ENCODE measurements at regions not wholly inside any gene's neighbourhood (a gene's known extent, or its start where the extent isn't known, plus 50 kb on each side); places are given as distances from the start of the nearest gene placed in this dataset.

- no peak overlapping the region for H3K4me3 ChIP-seq (ENCODE audit: low read length)
- no peaks in the 10 kb centered on the region for H3K27me3 ChIP-seq (replicated peaks; ENCODE audit: control insufficient read depth, insufficient read depth, low read length)
- no peaks in the 10 kb centered on the region for H3K36me3 ChIP-seq (ENCODE audit: control insufficient read depth, insufficient read depth, low read length, severe bottlenecking)
- H3K4me1 ChIP-seq (ENCODE audit: control insufficient read depth, insufficient read depth, low read length) = no peaks in the 10 kb centered on the region
- no peak for DNase-seq (ENCODE audit: low read depth)
- no peak overlapping the region for H3K9ac ChIP-seq (ENCODE audit: low read length)
- H3K9me3 ChIP-seq (ENCODE audit: control insufficient read depth, low read length) = no peaks in the 10 kb centered on the region
Measured at GRCh38 chr6:15861486-15861885, 198.7 kb upstream of the DTNBP1 start.

DNA sequence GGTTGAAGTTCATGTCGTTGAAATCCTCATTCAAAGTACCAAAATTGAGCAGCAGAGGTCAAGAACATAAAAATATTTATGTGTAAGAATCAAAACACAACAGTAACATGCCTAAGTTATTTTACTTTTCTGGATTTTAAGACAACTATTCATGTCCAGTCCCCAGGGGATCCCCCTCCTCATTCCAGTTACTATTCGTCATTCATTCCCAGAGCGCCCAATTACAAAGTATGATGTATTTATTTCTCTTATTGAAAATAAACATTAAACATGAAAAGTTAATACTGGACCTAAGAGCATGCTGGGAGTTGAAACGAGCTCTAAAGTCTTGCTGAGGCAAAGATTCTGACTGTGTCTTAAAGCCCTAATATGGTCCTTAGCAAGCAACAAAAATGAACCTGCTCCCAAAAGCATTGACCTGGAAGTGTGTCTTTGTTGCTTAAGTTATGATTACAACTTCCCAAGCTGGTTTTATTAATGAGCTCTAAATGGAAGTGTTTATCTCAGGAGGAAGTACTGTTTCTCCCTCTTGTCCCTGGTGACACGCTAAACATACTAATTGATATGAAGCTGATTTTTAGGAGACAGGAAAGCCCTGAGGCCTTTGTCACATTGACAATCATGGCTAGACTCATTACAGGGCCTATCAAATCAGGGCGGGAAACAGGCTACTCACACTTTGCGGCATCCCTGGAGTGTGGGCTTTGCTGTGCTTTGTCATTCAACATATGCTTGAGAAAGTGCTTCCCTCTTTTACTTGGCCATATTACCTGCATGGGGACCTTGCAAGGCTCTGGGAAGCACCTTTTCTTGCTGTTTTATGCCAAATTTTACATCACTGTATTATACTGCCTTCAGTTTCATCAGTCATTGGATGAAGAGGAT is 192.2 kb upstream of the DTNBP1 start:
- H3K36me3 ChIP-seq (ENCODE audit: control insufficient read depth, insufficient read depth, low read length, severe bottlenecking) = no peaks in the 10 kb centered on the region
- no peaks in the 10 kb centered on the region for H3K27me3 ChIP-seq (replicated peaks; ENCODE audit: control insufficient read depth, insufficient read depth, low read length)
- no peaks in the 10 kb centered on the region for H3K9me3 ChIP-seq (ENCODE audit: control insufficient read depth, low read length)
- peaks cover 12% of the 10 kb centered on the region for H3K4me1 ChIP-seq (ENCODE audit: control insufficient read depth, insufficient read depth, low read length)
- H3K9ac ChIP-seq (ENCODE audit: low read length) = no peak overlapping the region
- DNase-seq (ENCODE audit: low read depth) = no peak
- no peak overlapping the region for H3K4me3 ChIP-seq (ENCODE audit: low read length)

GRCh38 chr6:15854378-15854777 is 191.6 kb upstream of the DTNBP1 start:
- H3K9ac ChIP-seq (ENCODE audit: low read length) = no peak overlapping the region
- H3K9me3 ChIP-seq (ENCODE audit: control insufficient read depth, low read length) = no peaks in the 10 kb centered on the region
- H3K4me1 ChIP-seq (ENCODE audit: control insufficient read depth, insufficient read depth, low read length) = peaks cover 12% of the 10 kb centered on the region
- no peaks in the 10 kb centered on the region for H3K27me3 ChIP-seq (replicated peaks; ENCODE audit: control insufficient read depth, insufficient read depth, low read length)
- H3K4me3 ChIP-seq (ENCODE audit: low read length) = no peak overlapping the region
- H3K36me3 ChIP-seq (ENCODE audit: control insufficient read depth, insufficient read depth, low read length, severe bottlenecking) = no peaks in the 10 kb centered on the region
- no peak for DNase-seq (ENCODE audit: low read depth)

DNA sequence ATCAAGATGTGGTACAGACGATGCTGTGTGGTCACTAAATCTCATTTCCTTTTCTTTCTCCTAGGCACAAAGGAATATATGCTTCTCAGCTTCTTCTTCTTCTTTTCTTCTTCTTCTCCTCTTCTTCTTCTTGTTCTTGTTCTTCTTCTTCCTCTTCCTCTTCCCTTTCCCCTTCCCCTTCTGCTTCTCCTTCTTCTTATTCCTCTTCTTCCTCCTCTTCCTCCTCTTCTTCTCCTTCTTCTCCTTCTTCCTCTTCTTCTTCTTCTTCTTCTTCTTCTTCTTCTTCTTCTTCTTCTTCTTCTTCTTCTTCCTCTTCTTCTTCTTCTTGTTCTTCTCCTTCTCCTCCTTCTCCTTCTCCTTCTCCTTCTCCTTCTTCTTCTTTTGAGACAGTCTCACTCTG is 190.4 kb upstream of the DTNBP1 start:
- no peaks in the 10 kb centered on the region for H3K9me3 ChIP-seq (ENCODE audit: control insufficient read depth, low read length)
- DNase-seq (ENCODE audit: low read depth) = no peak
- no peak overlapping the region for H3K9ac ChIP-seq (ENCODE audit: low read length)
- H3K4me1 ChIP-seq (ENCODE audit: control insufficient read depth, insufficient read depth, low read length) = peaks cover 12% of the 10 kb centered on the region
- no peaks in the 10 kb centered on the region for H3K27me3 ChIP-seq (replicated peaks; ENCODE audit: control insufficient read depth, insufficient read depth, low read length)
- H3K36me3 ChIP-seq (ENCODE audit: control insufficient read depth, insufficient read depth, low read length, severe bottlenecking) = no peaks in the 10 kb centered on the region
- no peak overlapping the region for H3K4me3 ChIP-seq (ENCODE audit: low read length)

GRCh38 chr6:15852289-15852688 is 189.5 kb upstream of the DTNBP1 start:
- H3K4me3 ChIP-seq (ENCODE audit: low read length) = no peak overlapping the region
- no peaks in the 10 kb centered on the region for H3K27me3 ChIP-seq (replicated peaks; ENCODE audit: control insufficient read depth, insufficient read depth, low read length)
- H3K9ac ChIP-seq (ENCODE audit: low read length) = no peak overlapping the region
- no peak for DNase-seq (ENCODE audit: low read depth)
- H3K36me3 ChIP-seq (ENCODE audit: control insufficient read depth, insufficient read depth, low read length, severe bottlenecking) = no peaks in the 10 kb centered on the region
- H3K9me3 ChIP-seq (ENCODE audit: control insufficient read depth, low read length) = no peaks in the 10 kb centered on the region
- H3K4me1 ChIP-seq (ENCODE audit: control insufficient read depth, insufficient read depth, low read length) = peaks cover 12% of the 10 kb centered on the region

DNA sequence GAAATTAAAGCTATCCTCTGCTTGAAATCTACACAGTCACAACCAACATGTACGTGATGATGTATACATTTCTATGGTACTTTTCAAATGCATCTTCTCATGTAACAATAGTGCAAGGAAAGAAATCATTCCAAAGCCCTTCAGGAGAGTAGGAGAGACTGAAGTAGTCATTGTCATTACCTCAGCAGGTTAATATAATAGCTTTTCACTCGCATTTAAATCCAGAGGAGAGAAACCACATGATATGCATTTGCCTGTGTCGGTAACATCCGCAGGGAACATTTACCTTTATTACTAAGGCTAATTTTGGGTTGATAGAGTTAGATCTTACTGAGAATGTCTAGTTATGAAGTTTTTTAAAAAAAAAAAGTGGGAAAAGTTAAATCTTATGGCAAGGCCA is 186.6 kb upstream of the DTNBP1 start:
- H3K9ac ChIP-seq (ENCODE audit: low read length) = no peak overlapping the region
- H3K9me3 ChIP-seq (ENCODE audit: control insufficient read depth, low read length) = no peaks in the 10 kb centered on the region
- H3K4me1 ChIP-seq (ENCODE audit: control insufficient read depth, insufficient read depth, low read length) = peaks cover 4% of the 10 kb centered on the region
- H3K36me3 ChIP-seq (ENCODE audit: control insufficient read depth, insufficient read depth, low read length, severe bottlenecking) = no peaks in the 10 kb centered on the region
- H3K27me3 ChIP-seq (replicated peaks; ENCODE audit: control insufficient read depth, insufficient read depth, low read length) = no peaks in the 10 kb centered on the region
- no peak for DNase-seq (ENCODE audit: low read depth)
- H3K4me3 ChIP-seq (ENCODE audit: low read length) = no peak overlapping the region

DNA sequence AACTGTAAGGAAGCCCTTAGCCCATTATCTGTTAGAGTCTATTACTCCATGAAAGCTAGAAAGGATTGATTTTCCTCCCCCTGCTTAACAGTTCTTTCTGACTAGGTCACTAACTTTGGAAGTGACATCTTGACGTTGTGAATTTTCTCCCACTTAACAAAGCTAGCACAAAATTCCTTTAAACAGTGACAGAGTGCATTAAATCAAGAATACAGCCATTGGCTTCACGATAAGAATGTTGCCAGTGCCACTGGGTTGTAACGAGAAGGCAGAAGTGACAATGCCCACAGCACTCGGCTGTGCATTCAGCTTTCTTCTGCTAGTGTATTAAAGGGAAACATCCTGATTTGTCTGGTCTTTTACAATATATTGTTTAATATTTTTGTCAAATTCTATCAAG is 182.7 kb upstream of the DTNBP1 start:
- Histone ChIP-seq H3K9ac (ENCODE audit: low read length) (no peak overlapping the region), H3K9me3 (ENCODE audit: control insufficient read depth, low read length) (no peaks in the 10 kb centered on the region), H3K36me3 (ENCODE audit: control insufficient read depth, insufficient read depth, low read length, severe bottlenecking) (no peaks in the 10 kb centered on the region), H3K4me1 (ENCODE audit: control insufficient read depth, insufficient read depth, low read length) (peaks cover 18% of the 10 kb centered on the region), H3K27me3 (replicated peaks; ENCODE audit: control insufficient read depth, insufficient read depth, low read length) (no peaks in the 10 kb centered on the region), H3K4me3 (ENCODE audit: low read length) (no peak overlapping the region)
- no peak for DNase-seq (ENCODE audit: low read depth)

GRCh38 chr6:15843764-15844163 is 180.9 kb upstream of the DTNBP1 start:
- no peaks in the 10 kb centered on the region for H3K36me3 ChIP-seq (ENCODE audit: control insufficient read depth, insufficient read depth, low read length, severe bottlenecking)
- H3K4me1 ChIP-seq (ENCODE audit: control insufficient read depth, insufficient read depth, low read length) = peaks cover 18% of the 10 kb centered on the region
- no peak overlapping the region for H3K9ac ChIP-seq (ENCODE audit: low read length)
- DNase-seq (ENCODE audit: low read depth) = no peak
- H3K4me3 ChIP-seq (ENCODE audit: low read length) = no peak overlapping the region
- no peaks in the 10 kb centered on the region for H3K27me3 ChIP-seq (replicated peaks; ENCODE audit: control insufficient read depth, insufficient read depth, low read length)
- H3K9me3 ChIP-seq (ENCODE audit: control insufficient read depth, low read length) = no peaks in the 10 kb centered on the region

GRCh38 chr6:15843226-15843625 is 180.4 kb upstream of the DTNBP1 start:
- no peaks in the 10 kb centered on the region for H3K9me3 ChIP-seq (ENCODE audit: control insufficient read depth, low read length)
- peaks cover 18% of the 10 kb centered on the region for H3K4me1 ChIP-seq (ENCODE audit: control insufficient read depth, insufficient read depth, low read length)
- H3K4me3 ChIP-seq (ENCODE audit: low read length) = no peak overlapping the region
- no peaks in the 10 kb centered on the region for H3K27me3 ChIP-seq (replicated peaks; ENCODE audit: control insufficient read depth, insufficient read depth, low read length)
- no peak overlapping the region for H3K9ac ChIP-seq (ENCODE audit: low read length)
- no peak for DNase-seq (ENCODE audit: low read depth)
- H3K36me3 ChIP-seq (ENCODE audit: control insufficient read depth, insufficient read depth, low read length, severe bottlenecking) = no peaks in the 10 kb centered on the region

GRCh38 chr6:15842727-15843117 is 179.9 kb upstream of the DTNBP1 start:
- Histone ChIP-seq H3K9ac (ENCODE audit: low read length) (peak overlapping the region; percentile 59), H3K36me3 (ENCODE audit: control insufficient read depth, insufficient read depth, low read length, severe bottlenecking) (no peaks in the 10 kb centered on the region), H3K4me3 (ENCODE audit: low read length) (peak overlapping the region; percentile 33), H3K9me3 (ENCODE audit: control insufficient read depth, low read length) (no peaks in the 10 kb centered on the region), H3K27me3 (replicated peaks; ENCODE audit: control insufficient read depth, insufficient read depth, low read length) (no peaks in the 10 kb centered on the region), H3K4me1 (ENCODE audit: control insufficient read depth, insufficient read depth, low read length) (peaks cover 18% of the 10 kb centered on the region)
- peak; percentile 39 for DNase-seq (ENCODE audit: low read depth)

DNA sequence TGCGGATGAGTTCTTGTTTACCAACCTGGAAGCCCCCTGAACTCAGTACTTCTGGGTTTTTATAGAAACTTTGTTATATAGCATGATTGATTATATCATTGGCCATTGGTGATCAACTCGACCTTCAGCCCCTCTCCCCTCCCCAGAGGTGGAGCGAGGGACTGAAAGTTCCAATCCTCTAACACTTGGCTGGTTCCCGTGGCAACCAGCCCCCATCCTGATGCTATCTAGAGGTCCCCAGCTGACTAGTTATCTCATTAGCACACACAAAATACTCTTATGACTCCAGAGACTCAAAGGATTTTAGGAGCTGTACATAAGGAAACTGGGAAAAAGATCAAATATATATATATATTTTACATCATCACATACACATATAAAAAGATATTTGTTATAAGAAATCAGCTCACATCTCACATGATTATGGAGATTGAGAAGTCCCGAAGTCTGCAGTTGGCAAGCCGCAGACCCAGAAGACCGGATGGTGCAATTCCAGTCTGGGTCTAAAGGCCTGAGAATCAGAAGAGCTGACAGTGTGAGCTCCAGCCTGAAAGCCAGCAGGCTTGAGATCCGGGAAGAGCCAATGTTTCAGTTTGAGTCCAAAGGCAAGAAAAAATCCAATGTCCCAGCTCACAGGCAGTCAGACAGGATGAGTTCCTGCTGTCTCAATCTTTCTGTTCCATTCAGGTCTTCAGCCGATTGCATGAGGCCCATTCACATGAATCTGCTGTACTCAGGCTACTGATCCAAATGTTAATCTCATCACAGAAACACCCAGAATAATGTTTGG is 179.3 kb upstream of the DTNBP1 start:
- no peak for DNase-seq (ENCODE audit: low read depth)
- Histone ChIP-seq H3K4me3 (ENCODE audit: low read length) (peak overlapping the region; percentile 33), H3K9me3 (ENCODE audit: control insufficient read depth, low read length) (no peaks in the 10 kb centered on the region), H3K9ac (ENCODE audit: low read length) (peak overlapping the region; percentile 59), H3K27me3 (replicated peaks; ENCODE audit: control insufficient read depth, insufficient read depth, low read length) (no peaks in the 10 kb centered on the region), H3K4me1 (ENCODE audit: control insufficient read depth, insufficient read depth, low read length) (peaks cover 18% of the 10 kb centered on the region), H3K36me3 (ENCODE audit: control insufficient read depth, insufficient read depth, low read length, severe bottlenecking) (no peaks in the 10 kb centered on the region)

Data from adipocyte (in vitro differentiated cells).